AG08395 (cell line): ENCODE measurements at regions not wholly inside any gene's neighbourhood (a gene's known extent, or its start where the extent isn't known, plus 50 kb on each side); places are given as distances from the start of the nearest gene placed in this dataset.

ENCODE experiments used
- DNase-seq: peaks from one replicate; pipeline ENCODE4 v3.0.0; 2012; ENCODE audit warnings: mixed read lengths, low spot score

- no peak for DNase-seq
Observed at GRCh38 chr11:130583801-130584211, 135.4 kb downstream of the ADAMTS15 start.

GRCh38 chr11:130585545-130585944 lies 137.1 kb downstream of the ADAMTS15 start:
- DNase-seq = peak; percentile 55

- no peak for DNase-seq
Observed at GRCh38 chr11:130587658-130588057, 139.2 kb downstream of the ADAMTS15 start.

- no peak for DNase-seq
Observed at GRCh38 chr11:130588471-130588870, 140.0 kb downstream of the ADAMTS15 start.

- peak; percentile 46 for DNase-seq
Observed at GRCh38 chr11:130592056-130592455, 143.6 kb downstream of the ADAMTS15 start.

- DNase-seq = no peak
Observed at GRCh38 chr11:130593064-130593463, 144.6 kb downstream of the ADAMTS15 start.

GRCh38 chr11:130598433-130598832 lies 150.0 kb downstream of the ADAMTS15 start:
- no peak for DNase-seq

- no peak for DNase-seq
Observed at GRCh38 chr11:130599073-130599654, 150.7 kb downstream of the ADAMTS15 start.

- no peak for DNase-seq
Observed at GRCh38 chr11:130600139-130600538, 151.7 kb downstream of the ADAMTS15 start.

GRCh38 chr11:130600616-130601015 lies 152.2 kb downstream of the ADAMTS15 start:
- no peak for DNase-seq

GRCh38 chr11:130601141-130601540 lies 152.7 kb downstream of the ADAMTS15 start:
- peak; percentile 81 for DNase-seq

GRCh38 chr11:130601764-130602460 lies 153.5 kb downstream of the ADAMTS15 start:
- no peak for DNase-seq

GRCh38 chr11:130602641-130603334 lies 154.3 kb downstream of the ADAMTS15 start:
- DNase-seq = no peak

GRCh38 chr11:130603335-130603906 lies 155.0 kb downstream of the ADAMTS15 start:
- DNase-seq = no peak

- DNase-seq = no peak
Observed at GRCh38 chr11:130604606-130605005, 156.2 kb downstream of the ADAMTS15 start.

- DNase-seq = no peak
Observed at GRCh38 chr11:130606178-130606577, 157.7 kb downstream of the ADAMTS15 start.

- no peak for DNase-seq
Observed at GRCh38 chr11:130606781-130607511, 158.5 kb downstream of the ADAMTS15 start.

- DNase-seq = no peak
Observed at GRCh38 chr11:130608287-130608686, 159.8 kb downstream of the ADAMTS15 start.

- peak; percentile 50 for DNase-seq
Observed at GRCh38 chr11:130609121-130610035, 160.9 kb downstream of the ADAMTS15 start.

GRCh38 chr11:130611791-130612251 lies 163.4 kb downstream of the ADAMTS15 start:
- peak; percentile 93 for DNase-seq

- DNase-seq = peak; percentile 86
Observed at GRCh38 chr11:130612291-130612851, 163.9 kb downstream of the ADAMTS15 start.
